ENCODE measurements at regions not wholly inside any gene's neighbourhood (a gene's known extent, or its start where the extent isn't known, plus 50 kb on each side); places are given as distances from the start of the nearest gene placed in this dataset.
"Not testable (repeated sequence)": the region's sequence is repeated elsewhere in the genome, so short reads cannot be mapped to it uniquely, and the experiment has no call there.

DNA sequence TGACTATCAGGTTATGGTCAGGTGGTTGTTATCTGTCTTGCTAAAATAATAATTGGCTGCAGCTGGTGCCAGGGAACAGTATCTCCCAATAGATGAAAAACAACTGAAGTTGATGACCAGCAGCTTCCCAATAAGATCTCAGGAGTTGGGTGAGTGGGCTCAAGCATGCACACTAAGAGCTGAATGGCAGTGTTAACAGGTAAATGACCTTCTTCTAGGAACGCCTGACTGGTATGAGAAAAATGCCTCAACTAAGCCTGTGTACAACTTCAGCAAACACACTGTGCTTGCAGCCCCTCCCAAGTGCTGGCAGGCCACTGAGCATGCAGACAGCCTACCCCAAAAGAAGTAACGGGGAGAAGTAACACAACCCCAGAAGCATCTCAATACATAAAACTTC, 636.9 kb downstream of the ACTR3B start:
- DNase-seq: no peak

DNA sequence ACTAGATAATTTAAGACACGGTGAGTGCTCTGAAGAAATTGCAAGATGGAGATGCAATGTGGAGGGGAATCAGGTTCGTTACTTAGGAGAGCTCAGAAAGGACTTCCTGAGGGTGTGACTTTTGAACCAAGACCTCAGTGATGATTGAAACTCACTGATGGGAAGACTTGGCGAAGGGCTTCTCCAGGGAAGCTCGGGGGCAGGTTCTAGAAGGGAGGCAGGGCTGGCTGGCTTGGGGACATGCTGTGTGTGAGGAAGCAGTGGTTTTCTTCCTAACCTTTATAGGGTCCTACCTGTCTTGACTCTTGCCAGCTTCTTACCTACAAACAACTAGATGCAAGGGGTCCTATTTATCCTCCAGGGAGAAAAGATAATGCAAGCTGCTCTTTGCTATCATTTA, 637.9 kb downstream of the ACTR3B start:
- no peak for DNase-seq

DNA sequence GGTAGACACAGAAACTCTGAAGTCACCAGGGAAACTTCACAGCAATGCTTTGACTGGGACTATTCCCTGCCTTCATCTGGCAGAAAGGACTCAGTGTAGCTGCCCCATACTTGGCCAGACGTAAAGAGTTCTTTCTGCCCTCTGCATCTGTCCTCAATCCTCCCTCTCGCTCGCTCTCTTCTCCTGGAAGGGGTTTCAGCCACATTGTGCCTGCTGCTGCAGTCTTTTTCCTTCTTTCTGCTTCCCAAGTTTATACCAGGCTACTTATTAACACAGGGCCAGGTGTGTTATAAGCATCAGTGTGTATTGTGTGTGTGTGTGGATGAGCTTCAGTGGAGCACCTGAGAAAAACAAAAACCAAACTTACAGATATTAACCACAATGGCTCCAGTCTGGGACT, 638.4 kb downstream of the ACTR3B start:
- no peak for DNase-seq

GRCh38 chr7:153398370-153398769, 638.8 kb downstream of the ACTR3B start:
- DNase-seq: no peak

DNA sequence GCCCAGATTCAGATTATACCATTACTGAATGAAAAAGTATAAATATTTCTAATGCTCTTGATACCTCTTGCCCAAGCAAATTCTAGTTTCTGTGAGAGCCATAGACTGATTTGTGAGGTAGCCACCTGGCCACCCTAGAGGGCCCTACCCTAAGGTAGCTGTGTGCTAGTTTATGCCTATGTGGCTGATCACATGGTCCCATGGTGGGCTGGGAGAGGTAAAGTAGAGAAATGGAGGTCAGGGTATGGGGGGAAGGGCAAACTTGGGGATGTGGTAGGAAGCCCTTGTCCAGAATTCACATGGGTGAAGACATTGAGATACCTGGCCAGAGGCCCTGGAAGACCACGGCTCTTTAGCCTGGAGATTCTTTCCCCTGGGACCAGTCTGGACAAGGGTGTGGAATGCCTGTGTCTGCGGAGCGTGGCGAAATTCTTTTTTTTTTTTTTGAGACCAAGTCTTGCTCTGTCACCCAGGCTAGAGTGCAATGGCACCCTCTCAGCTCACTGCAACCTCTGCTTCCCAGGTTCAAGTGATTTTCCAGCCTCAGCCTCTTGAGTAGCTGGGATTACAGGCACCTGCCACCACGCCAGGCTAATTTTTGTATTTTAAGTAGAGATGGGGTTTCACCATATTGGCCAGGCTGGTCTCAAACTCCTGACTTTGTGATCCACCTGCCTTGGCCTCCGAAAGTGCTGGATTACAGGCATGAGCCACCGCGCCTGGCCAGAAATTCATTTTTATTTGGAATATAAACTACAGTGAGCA, 639.4 kb downstream of the ACTR3B start:
- DNase-seq: no peak

DNA sequence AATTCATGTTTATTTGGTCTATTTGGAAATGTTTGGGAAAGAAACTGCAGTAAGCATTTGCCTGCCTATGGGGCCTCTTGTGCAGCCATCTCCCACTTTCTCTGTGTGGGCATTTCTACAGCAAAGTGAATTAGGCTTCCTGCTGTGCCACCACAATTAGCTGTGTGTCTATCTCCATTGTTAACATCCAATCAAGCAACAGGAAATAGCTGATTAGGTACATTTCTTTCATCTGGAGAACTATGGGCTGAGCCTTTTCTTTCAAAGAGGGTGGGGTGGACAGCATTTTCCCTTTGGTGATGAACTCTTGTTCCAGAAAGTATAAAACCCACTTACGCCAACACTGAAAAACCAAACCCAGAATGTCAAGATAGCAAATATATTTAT, 640.0 kb downstream of the ACTR3B start:
- DNase-seq: no peak

DNA sequence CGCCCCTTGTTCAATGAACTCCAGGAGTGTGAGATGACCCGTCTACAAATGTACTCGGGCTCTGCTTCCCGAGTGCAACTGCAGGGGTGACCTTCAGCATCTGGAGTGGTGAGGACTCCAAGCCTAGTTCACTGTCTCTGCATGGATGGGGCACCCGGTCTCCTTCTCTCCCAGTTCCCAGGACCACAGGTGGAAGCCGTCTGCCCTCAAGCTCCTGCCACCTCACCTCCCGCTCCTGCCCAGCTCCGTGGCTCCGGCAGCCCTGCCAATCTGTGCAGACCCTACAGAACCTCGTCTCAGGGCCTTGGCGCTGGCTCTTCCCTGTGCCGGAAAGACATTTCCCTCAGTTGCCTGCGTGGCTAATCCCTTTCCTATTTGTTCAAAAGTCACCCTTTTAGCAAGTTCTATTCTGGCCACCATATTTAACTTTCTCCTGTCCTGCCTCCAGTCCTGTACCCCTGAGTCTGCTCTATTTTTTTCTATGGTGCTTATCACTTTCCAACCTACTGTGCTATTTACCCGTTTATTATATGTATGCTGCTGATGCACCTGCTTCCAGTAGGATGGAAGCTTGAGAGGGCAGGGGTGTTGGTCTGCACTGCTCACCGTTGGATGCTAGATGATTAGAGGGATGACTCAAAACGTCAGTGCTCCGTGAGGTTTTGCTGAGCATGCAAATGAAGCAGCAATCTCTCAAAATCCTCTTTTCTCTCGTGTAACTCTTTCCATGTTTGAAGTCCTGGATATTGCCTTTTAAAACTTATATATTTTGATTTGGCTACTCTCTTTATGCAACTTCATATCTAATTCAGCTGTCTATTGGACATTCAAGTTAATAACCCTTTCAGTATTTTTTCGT, 641.4 kb downstream of the ACTR3B start:
- DNase-seq: no peak

GRCh38 chr7:153401795-153402720, 642.5 kb downstream of the ACTR3B start:
- no peak for DNase-seq

DNA sequence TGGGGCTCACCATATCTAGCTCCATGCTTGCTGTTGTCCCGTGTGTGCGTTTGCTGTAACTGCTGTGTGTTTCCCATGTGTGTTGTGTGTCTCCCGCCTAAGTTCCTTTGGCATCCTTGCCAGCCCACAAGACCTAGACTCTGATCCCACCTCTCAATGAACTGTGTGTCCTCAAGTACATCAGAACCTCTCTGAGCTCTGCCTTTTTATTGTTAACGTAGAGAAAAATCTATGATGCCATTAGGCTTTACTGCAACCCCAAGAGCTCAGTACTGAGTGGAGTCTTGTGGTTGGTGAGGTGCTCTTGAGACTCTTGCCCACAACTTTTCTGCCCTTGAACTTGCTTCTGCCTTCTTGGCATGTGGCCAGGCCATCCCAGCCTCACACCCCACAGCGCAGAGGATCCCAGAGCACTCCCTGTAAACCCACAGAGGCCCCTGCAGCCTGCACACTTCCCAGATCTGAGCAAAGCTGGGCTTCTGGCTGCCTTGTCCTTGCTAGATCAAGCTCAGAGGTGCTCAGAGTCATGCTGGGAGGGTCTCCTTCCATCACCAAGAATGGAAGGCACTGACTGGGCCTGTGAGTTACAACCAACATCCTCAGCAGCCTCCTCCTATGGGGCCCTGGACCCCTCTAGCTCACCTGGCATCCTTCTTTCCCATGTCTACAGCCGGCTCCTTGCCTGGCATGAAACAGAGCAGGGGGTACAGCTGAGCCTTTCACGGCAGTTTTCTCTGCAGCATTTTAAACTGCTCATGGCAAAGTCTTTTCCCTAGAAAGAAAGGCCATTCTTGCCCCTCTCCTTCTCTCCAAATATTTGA, 643.4 kb downstream of the ACTR3B start:
- DNase-seq: no peak

- no peak for DNase-seq
Observed at GRCh38 chr7:153404124-153404523, 644.6 kb downstream of the ACTR3B start.

DNA sequence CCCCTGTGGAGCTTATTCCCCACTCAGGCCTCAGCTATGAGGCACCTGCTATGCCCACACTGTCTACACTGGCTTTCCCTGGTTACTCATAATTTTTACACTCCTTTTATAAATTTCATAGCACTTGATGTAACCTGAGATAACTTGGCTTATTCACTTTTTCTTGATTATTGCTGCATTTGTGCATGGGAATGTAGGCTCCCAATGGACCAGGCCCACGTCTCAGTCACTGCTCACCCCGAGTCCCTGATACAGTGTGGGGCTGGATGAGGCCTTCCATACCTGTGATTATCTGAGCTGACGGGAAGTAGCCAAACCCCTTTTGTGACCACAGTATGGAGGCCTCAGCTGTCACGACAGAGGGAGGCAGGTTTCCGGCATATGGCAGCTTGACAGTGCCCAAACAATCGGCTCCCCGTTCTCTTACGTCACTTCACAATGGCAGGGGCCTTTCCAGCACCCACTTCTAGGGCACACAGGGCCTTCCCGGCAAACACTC, 645.3 kb downstream of the ACTR3B start:
- no peak for DNase-seq

DNA sequence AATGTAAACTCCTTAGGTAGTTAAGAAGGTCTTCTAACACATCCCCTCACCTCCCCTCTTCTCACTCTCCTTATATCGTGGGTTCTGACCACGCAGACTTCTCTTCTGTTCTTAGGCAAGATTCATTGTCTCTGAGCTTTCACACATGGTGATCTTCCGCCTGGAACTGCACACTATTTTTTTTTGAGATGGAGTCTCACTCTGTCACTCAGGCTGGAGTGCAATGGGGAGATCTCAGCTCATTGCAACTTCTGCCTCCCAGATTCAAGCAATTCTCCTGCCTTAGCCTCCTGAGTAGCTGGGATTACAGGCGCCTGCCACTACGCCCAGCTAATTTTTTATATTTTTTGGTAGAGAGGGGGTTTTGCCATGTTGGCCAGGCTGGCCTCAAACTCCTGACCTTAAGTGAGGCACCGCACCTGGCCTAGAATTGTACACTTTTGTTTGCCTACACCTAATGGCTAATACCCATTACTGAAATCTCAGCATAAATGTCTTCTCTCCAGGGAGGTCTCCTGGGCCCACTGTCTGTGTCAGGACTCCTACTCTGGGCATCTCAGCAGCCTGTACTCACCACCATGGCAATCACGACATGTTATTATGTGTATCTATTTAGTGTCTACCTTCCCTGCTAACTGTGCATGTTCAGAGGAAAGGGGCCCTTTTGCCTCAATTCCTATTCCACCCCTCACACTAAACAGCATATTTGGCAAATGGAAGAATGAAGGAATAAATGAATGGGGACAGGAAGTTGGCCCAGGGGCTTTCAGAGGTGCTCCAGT, 646.3 kb upstream of the DPP6 start:
- no peak for DNase-seq

DNA sequence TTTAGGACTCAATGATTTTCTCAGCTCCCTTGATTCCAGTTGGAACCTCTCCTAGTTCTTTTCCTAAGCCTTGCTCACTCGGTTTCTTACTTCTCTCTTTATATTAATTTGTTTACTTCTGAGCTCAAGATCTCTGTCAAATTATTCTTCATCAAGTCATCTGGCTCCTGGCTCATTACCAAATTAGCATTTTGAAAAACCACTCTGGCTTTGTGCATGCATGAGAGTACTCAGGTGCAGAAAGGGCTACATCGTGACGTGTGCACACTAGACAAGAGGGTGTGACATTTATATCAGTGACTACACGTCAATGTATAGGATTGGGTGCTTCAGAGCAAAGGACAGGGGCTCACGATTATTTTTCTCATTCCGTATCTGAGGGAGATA, 645.7 kb upstream of the DPP6 start:
- DNase-seq: no peak

DNA sequence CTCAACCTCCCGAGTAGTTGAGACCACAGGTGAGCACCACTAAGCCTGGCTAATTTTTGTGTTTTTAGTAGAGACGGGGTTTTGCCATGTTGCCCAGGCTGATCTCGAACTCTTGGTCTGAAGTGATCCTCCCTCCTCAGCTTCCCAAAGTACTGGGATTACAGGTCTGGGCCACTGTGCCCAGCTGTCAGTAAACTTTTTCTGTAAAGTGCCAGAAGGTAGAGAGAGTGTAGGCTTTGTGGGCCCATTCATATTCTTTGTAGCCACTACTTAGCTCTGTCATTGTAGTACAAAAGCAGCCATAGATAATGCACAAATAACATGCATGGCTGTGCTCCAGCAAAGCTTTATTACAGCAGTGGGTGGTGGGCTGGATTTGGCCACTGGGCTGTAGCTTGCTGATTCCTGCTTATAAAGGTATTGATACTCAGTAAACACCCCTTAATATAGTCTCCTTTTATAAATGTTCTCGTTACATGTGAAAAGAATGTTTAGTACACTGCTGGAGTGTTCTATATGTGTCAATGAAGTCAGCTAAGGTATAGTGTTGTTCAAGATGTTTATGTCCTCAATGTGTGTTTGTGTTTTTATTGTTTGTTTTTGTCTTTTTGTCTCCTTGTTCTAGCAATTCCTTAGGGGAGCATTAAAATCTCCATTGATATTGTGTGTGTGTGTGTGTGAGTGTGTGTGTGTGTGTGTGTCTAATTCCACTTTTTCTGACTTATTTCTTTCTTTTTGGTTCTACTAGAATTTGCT, 644.7 kb upstream of the DPP6 start:
- DNase-seq: no peak

GRCh38 chr7:153408360-153409335, 643.5 kb upstream of the DPP6 start:
- DNase-seq: no peak

GRCh38 chr7:153409567-153410342, 642.4 kb upstream of the DPP6 start:
- DNase-seq: not testable (repeated sequence)

GRCh38 chr7:153410997-153411642, 641.1 kb upstream of the DPP6 start:
- not testable (repeated sequence) for DNase-seq

Measured in NCI-H2029 (cell line).